NCI-H1694 treated with DMSO at 0.1 percent for 48 hours (cell line): ENCODE measurements at regions not wholly inside any gene's neighbourhood (a gene's known extent, or its start where the extent isn't known, plus 50 kb on each side); places are given as distances from the start of the nearest gene placed in this dataset.
"Not testable (repeated sequence)": the region's sequence is repeated elsewhere in the genome, so short reads cannot be mapped to it uniquely, and the experiment has no call there.

Experiments
- DNase-seq: peaks from one replicate; lab custom pipeline; 2025; lab: John Stamatoyannopoulos, UW

DNA sequence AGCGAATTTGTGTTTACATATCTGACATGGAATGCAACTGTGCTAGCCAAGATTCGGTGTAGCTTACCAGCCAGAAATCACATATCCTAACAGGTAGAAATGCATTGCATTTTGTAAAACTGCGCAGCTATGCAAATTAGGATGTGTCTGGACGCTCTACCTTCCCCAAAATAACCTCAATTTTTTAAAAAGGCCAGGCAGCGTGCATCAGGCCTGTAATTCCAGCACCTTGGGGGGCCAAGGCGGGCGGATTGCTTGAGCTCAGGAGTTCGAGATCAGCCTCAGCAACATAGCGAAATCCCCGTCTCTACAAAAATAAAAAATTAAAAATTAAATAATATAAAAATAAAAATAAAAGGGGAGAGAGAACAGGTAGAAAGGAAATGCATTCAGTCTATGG, 305.0 kb downstream of the TYW1 start:
- no peak for DNase-seq

- DNase-seq: peak; percentile 98
These were observed 305.7 kb downstream of the TYW1 start for GRCh38 chr7:67302113-67303039.

DNA sequence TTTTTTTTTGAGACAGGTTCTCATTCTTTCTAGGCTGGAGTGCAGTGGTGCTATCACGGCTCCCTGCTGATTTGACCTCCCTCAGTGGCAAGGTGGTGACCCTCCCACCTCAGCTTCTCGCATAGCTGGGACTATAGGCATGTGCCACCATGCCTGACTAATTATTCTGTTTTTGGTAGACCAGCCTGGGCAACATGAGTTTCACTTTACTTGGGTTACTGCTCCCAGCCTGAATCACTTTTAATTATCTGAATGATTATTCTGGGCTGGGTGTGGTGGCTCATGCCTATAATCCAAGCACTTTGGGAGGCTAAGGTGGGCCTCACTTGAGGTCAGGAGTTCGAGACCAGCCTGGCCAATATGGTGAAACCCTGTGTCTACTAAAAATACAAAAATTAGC, 308.2 kb downstream of the TYW1 start:
- DNase-seq: not testable (repeated sequence)

GRCh38 chr7:67306331-67306730, 309.7 kb downstream of the TYW1 start:
- no peak for DNase-seq

- no peak for DNase-seq
These were observed 313.3 kb downstream of the TYW1 start for GRCh38 chr7:67309764-67310549.

GRCh38 chr7:67311901-67312300, 315.3 kb downstream of the TYW1 start:
- DNase-seq: no peak

GRCh38 chr7:67313213-67313612, 316.6 kb downstream of the TYW1 start:
- DNase-seq: no peak

- DNase-seq: not testable (repeated sequence)
These were observed 320.3 kb downstream of the TYW1 start for GRCh38 chr7:67316902-67317301.

DNA sequence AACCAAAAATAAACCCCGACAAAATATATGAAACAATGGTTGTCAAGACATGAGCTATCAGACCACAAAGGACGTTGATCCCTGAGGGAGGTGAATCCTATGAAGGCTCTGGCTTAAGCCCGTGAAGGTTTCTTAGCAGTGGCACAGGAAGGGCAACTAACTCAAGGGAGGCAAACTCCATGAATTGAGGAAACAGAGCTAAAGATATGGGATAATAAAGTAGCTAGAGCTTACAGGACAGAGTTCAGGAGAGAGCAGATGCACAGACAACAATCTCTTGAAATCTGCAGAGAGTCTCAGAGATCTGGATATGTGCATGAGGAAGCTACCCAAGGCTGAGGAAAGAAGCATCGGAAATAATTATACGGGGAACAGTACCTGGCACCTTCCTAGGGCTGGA, 331.6 kb downstream of the TYW1 start:
- DNase-seq: not testable (repeated sequence)

GRCh38 chr7:67335165-67335564, 338.5 kb downstream of the TYW1 start:
- not testable (repeated sequence) for DNase-seq

GRCh38 chr7:67335663-67336062, 339.0 kb downstream of the TYW1 start:
- DNase-seq: not testable (repeated sequence)

DNA sequence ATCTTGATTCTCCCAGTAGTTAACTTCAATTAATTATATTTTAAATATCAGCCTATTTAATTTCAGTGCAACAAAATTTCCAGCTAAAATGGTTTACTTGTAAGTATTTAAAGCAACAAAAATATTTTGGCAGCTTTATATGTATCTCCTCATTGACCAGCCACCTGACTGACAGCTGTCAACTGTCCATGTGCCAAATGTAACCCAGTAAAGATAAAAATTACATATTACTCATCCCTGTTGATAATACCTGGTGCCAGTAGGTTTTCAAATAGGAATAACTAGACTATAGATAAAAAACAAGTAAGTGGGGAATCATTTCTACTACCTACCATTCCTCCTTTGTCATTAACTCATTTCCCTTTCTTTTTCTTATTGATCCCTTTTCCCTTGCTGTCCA, 341.9 kb downstream of the TYW1 start:
- not testable (repeated sequence) for DNase-seq

DNA sequence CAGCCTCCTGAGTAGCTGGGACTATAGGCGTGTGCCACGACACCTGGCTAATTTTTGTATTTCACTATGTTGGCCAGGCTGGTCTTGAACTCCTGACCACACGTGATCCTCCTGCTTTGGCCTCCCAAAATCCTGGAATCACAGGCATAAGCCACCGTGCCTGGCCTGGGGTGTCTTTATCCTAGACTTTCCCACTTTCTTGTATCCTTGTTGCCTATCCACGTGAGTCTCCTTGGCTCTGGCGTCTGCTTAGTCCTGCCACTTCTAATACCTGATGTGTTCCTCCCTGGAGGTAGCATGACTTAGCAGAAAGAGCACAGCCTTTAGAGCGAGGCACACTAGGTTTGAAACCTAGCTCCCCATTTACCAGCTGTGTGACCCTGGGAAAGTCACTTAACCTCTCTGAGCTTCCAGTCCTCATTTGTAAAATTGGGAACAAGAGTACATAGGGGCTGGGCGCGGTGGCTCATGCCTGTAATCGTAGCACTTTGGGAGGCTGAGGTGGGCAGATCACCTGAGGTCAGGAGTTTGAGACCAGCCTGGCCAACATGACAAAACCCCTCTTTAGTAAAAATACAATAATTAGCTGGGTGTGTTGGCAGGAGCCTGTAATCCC, 344.6 kb downstream of the TYW1 start:
- DNase-seq: no peak

DNA sequence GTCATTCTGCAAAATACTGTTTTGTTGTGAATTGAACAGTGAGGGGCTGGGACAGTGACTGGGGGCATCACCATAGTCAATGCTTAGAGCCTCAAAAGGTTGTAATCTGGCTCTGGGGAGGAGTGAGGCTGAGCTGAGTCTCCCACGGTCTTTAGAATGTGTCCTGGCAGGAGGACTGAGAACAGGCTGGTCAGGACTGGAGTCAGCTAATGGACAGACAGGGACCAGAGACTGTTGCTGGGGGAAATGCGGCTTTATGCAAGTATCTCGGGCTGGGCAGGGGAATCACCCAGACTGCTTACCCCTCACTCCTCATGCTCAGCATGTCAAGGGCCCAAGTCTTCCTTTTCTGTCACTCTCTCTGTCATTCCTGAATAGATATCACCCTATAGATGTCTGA, 346.5 kb downstream of the TYW1 start:
- DNase-seq: no peak

DNA sequence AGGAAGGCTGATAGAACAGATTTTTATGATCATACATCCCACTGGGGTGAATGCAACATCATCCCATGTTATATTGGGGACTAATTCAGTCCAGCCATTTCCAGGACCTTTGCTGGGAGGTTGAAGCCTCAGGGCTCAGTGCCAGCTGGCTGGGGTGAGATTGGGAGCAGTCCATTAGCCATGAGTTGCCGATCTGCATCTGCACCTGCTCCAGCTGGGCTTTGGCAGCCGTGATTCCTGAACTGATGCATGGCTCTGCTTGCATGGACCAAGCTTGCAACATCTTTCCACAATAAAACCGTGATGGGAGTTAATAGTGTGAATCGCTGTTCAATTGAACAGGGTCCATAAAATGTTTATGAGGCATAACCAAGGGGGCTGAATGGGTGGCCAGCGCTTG, 346.9 kb downstream of the TYW1 start:
- DNase-seq: no peak

- DNase-seq: no peak
These were observed 348.0 kb downstream of the TYW1 start for GRCh38 chr7:67344481-67345193.

DNA sequence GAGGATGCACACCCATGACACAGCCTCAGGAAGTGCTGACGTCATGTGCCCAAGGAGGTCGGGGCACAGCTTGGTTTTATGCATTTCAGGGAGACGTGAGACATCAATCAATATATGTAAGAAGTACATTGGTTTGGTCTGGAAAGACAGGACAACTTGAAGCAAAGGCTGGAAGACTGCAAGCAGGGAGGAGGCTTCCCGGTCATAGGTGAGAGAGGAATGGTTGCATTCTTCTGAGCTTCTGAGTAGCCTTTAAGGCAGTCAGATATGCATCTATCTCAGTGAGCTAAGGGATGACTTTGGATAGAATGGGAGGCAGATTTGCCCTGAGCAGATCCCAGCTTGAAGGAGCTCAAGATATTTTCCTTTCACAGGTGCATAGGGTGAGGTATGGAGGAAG, 349.5 kb downstream of the TYW1 start:
- DNase-seq: no peak

GRCh38 chr7:67346876-67347275, 350.2 kb downstream of the TYW1 start:
- no peak for DNase-seq

DNA sequence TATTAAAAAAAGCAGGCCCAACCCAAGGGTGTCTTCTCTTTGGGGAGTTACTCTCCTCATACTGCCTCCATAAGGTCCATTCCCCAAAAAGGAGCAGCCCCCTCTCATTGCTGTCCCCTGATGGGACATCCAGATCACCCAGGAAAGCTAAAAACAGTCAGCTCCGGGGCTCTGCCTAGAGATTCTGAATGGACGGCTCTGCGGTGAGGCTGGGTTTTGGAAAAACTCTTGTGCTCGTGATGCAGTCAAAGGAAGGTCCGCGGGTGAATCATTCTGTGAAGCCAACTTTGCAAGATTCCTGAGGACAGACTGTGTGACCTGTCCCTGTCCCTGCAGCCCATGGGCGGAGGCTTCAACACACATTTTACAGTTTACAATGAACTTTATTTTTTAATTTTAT, 351.5 kb downstream of the TYW1 start:
- no peak for DNase-seq

DNA sequence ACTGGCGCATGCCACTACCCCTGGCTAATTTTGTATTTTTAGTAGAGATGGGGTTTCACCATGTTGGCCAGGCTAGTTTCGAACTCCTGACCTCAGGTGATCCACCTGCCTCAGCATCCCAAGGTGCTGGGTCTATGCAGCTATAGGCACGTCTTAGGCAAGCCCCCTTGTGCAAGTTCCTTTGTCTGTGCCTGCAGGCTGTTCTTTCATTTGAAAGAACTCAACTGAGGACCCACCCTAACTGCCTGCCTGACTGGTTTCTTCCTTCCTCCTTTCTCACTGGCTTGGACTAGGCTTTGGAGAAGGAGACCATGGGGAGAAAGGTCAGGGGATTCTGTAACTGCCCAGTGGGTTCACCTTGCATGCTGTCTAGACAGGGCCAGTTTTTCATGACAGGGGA, 361.0 kb downstream of the TYW1 start:
- not testable (repeated sequence) for DNase-seq

DNA sequence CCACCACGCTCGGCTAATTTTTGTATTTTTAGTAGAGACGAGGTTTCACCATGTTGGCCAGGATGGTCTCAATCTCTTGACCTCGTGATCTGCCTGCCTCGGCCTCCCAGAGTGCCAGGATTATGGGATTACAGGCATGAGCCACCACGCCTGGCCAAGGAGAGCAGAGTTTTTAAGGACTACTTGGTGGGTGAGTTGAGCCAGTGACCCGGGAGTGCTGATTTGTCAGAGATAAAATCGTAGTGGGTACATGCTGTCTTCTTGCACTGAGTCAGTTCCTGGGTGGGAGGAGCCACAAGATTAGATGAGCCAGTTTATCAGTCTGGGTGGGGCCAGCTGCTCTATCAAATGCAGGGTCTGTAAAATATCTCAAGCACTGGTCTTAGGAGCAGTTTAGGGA, 361.7 kb downstream of the TYW1 start:
- not testable (repeated sequence) for DNase-seq

- DNase-seq: not testable (repeated sequence)
These were observed 362.1 kb downstream of the TYW1 start for GRCh38 chr7:67358738-67359137.
